HL-60 (cell line): ENCODE measurements at regions not wholly inside any gene's neighbourhood (a gene's known extent, or its start where the extent isn't known, plus 50 kb on each side); places are given as distances from the start of the nearest gene placed in this dataset.

Experiments
- DNase-seq, 2 experiments: peaks; one replicate each; pipeline ENCODE4 v3.0.0-alpha.2; 2010 to 2020; ENCODE audit warnings: low read depth in 1 of 2, low spot score in 1 of 2
- H3K27ac ChIP-seq: fragments of 250-450 bp; sonication (Bioruptor Pico); replicated peaks from 2 replicates; pipeline ENCODE4 v1.5.1; 2020; ENCODE audit warnings: mild to moderate bottlenecking, moderate library complexity
- H3K27me3 ChIP-seq: fragments of 250-450 bp; sonication (Bioruptor Pico); 2 replicates; pipeline ENCODE4 v1.5.1; 2021; ENCODE audit warnings: mild to moderate bottlenecking, moderate library complexity; ENCODE audit not compliant: insufficient read depth, poor library complexity, severe bottlenecking
- H3K4me3 ChIP-seq: replicated peaks from 2 replicates; pipeline ENCODE4 v1.5.1; 2011; ENCODE audit warnings: mild to moderate bottlenecking, control low read depth, low read length; ENCODE audit not compliant: insufficient read depth
- GABPA ChIP-seq: IDR thresholded peaks from 2 replicates; pipeline ENCODE4 v1.6.1; 2012; ENCODE audit warnings: low read depth
- POLR2AphosphoS5 ChIP-seq: IDR thresholded peaks from 2 replicates; pipeline ENCODE4 v1.6.1; 2012; ENCODE audit warnings: low read depth
- SPI1 ChIP-seq: IDR thresholded peaks from 2 replicates; pipeline ENCODE4 v1.6.1; 2012; ENCODE audit warnings: low read depth, mild to moderate bottlenecking, borderline replicate concordance
- TF ChIP-seq, protein P1 (sequence below): IDR thresholded peaks from one replicate; pipeline ENCODE4 v1.5.1; 2011; ENCODE audit warnings: low read length, control low read depth, inconsistent platforms; ENCODE audit not compliant: insufficient read depth
- TF ChIP-seq, protein P2 (sequence below): IDR thresholded peaks from 2 replicates; pipeline ENCODE4 v1.6.1; 2012; ENCODE audit warnings: low read depth; ENCODE audit not compliant: insufficient replicate concordance

- TF ChIP-seq, protein P1, sequence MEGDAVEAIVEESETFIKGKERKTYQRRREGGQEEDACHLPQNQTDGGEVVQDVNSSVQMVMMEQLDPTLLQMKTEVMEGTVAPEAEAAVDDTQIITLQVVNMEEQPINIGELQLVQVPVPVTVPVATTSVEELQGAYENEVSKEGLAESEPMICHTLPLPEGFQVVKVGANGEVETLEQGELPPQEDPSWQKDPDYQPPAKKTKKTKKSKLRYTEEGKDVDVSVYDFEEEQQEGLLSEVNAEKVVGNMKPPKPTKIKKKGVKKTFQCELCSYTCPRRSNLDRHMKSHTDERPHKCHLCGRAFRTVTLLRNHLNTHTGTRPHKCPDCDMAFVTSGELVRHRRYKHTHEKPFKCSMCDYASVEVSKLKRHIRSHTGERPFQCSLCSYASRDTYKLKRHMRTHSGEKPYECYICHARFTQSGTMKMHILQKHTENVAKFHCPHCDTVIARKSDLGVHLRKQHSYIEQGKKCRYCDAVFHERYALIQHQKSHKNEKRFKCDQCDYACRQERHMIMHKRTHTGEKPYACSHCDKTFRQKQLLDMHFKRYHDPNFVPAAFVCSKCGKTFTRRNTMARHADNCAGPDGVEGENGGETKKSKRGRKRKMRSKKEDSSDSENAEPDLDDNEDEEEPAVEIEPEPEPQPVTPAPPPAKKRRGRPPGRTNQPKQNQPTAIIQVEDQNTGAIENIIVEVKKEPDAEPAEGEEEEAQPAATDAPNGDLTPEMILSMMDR = no peak
- TF ChIP-seq POLR2AphosphoS5 (no peak), SPI1 (no peak), GABPA (no peak)
- TF ChIP-seq, protein P2, sequence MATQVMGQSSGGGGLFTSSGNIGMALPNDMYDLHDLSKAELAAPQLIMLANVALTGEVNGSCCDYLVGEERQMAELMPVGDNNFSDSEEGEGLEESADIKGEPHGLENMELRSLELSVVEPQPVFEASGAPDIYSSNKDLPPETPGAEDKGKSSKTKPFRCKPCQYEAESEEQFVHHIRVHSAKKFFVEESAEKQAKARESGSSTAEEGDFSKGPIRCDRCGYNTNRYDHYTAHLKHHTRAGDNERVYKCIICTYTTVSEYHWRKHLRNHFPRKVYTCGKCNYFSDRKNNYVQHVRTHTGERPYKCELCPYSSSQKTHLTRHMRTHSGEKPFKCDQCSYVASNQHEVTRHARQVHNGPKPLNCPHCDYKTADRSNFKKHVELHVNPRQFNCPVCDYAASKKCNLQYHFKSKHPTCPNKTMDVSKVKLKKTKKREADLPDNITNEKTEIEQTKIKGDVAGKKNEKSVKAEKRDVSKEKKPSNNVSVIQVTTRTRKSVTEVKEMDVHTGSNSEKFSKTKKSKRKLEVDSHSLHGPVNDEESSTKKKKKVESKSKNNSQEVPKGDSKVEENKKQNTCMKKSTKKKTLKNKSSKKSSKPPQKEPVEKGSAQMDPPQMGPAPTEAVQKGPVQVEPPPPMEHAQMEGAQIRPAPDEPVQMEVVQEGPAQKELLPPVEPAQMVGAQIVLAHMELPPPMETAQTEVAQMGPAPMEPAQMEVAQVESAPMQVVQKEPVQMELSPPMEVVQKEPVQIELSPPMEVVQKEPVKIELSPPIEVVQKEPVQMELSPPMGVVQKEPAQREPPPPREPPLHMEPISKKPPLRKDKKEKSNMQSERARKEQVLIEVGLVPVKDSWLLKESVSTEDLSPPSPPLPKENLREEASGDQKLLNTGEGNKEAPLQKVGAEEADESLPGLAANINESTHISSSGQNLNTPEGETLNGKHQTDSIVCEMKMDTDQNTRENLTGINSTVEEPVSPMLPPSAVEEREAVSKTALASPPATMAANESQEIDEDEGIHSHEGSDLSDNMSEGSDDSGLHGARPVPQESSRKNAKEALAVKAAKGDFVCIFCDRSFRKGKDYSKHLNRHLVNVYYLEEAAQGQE = no peak
- Histone ChIP-seq H3K27me3 (peaks cover 4% of the 10 kb centered on the region), H3K27ac (no peak overlapping the region), H3K4me3 (no peak overlapping the region)
- no peak for DNase-seq
These were observed 164.7 kb downstream of the LINC00237 start for GRCh38 chr20:20941468-20941889.

DNA sequence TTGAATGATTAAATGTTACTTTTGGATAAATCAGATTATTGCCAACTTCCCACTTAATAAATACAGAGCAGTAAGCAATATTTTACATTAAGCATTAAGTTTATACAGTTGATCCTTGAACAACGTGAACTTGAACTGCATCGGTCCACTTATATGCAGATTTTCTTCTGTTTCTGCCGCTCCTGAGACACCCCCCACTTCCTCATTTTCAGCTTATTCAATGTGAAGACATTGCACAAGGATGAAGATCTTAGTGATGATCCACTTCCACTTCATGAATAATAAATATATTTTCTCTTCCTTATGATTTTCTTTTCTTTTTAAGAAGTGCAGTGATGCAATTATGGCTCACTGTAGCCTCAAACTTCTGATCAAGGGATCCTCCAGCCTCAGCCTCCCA, 167.2 kb downstream of the LINC00237 start:
- TF ChIP-seq GABPA (no peak), SPI1 (peak; percentile 97), POLR2AphosphoS5 (no peak)
- no peak overlapping the region for H3K4me3 ChIP-seq
- peaks cover 12% of the 10 kb centered on the region for H3K27me3 ChIP-seq
- H3K27ac ChIP-seq = no peak overlapping the region
- peak; percentile 10 to 51 for DNase-seq

DNA sequence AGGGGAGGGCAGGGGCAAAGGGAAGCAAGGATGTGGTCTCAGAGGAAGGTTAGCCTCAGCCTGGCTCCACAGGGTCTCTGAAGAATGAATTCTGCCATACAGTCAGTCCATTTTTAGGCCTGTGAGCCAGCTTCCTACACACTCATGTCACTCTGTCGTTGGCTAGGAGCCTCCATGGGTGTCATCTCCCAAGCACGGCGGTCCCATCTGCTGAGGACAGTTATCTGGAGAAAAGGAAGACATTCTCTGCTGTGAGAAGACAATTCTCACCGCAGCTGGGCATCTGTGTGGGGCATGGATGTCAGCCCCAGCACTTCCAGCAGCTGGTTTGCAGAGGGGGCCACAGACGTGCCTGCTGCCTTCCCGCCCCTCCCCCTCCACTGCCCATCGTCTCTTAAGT, 167.6 kb downstream of the LINC00237 start:
- H3K27me3 ChIP-seq = peaks cover 12% of the 10 kb centered on the region
- no peak for TF ChIP-seq GABPA
- TF ChIP-seq, protein P1 = no peak
- TF ChIP-seq SPI1 = no peak
- no peak for TF ChIP-seq POLR2AphosphoS5
- TF ChIP-seq, protein P2 = no peak
- H3K27ac ChIP-seq = no peak overlapping the region
- no peak overlapping the region for H3K4me3 ChIP-seq
- no peak for DNase-seq

GRCh38 chr20:20938131-20938530, 168.0 kb downstream of the LINC00237 start:
- DNase-seq = no peak
- TF ChIP-seq GABPA (no peak), SPI1 (no peak), POLR2AphosphoS5 (no peak)
- TF ChIP-seq, protein P2 = no peak
- TF ChIP-seq, protein P1 = no peak
- no peak overlapping the region for H3K4me3 ChIP-seq
- no peak overlapping the region for H3K27ac ChIP-seq
- H3K27me3 ChIP-seq = peaks cover 12% of the 10 kb centered on the region
